Medulla oblongata (tissue), 1 donor: ENCODE measurements at regions not wholly inside any gene's neighbourhood (a gene's known extent, or its start where the extent isn't known, plus 50 kb on each side); places are given as distances from the start of the nearest gene placed in this dataset.
"Not testable (repeated sequence)": the region's sequence is repeated elsewhere in the genome, so short reads cannot be mapped to it uniquely, and the experiment has no call there.

Experiments used
- DNase-seq: peaks from one replicate; pipeline ENCODE4 v3.0.0-alpha.2; 2015; ENCODE audit errors: extremely low spot score

GRCh38 chr20:53891306-53891894 is 179.0 kb downstream of the BCAS1 start:
- DNase-seq: no peak

- DNase-seq: no peak
Observed at GRCh38 chr20:53890443-53891305, 179.7 kb downstream of the BCAS1 start.

GRCh38 chr20:53889411-53890148 is 180.8 kb downstream of the BCAS1 start:
- no peak for DNase-seq

GRCh38 chr20:53888951-53889350 is 181.4 kb downstream of the BCAS1 start:
- DNase-seq: no peak

GRCh38 chr20:53888510-53888909 is 181.9 kb downstream of the BCAS1 start:
- no peak for DNase-seq

DNA sequence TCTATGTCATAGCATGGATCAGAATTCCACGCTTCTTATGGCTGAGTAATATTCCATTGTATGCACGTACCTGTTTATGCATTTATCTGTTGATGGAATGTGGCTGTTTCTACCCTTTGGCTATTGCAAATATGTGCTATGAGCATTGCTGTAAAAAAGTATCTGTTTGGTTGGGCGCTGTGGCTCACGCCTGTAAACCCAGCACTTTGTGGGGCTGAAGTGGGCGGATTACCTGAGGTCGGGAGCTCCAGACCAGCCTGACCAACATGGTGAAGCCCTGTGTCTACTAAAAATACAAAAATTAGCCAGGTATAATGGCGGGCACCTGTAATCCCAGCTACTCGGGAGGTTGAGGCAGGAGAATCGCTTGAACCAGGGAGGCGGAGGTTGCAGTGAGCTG is 182.4 kb downstream of the BCAS1 start:
- no peak for DNase-seq

- no peak for DNase-seq
Observed at GRCh38 chr20:53884859-53885541, 185.4 kb downstream of the BCAS1 start.

GRCh38 chr20:53883098-53883911 is 187.1 kb downstream of the BCAS1 start:
- no peak for DNase-seq

GRCh38 chr20:53882438-53882986 is 187.9 kb downstream of the BCAS1 start:
- DNase-seq: not testable (repeated sequence)

- no peak for DNase-seq
Observed at GRCh38 chr20:53881362-53881761, 189.0 kb downstream of the BCAS1 start.

DNA sequence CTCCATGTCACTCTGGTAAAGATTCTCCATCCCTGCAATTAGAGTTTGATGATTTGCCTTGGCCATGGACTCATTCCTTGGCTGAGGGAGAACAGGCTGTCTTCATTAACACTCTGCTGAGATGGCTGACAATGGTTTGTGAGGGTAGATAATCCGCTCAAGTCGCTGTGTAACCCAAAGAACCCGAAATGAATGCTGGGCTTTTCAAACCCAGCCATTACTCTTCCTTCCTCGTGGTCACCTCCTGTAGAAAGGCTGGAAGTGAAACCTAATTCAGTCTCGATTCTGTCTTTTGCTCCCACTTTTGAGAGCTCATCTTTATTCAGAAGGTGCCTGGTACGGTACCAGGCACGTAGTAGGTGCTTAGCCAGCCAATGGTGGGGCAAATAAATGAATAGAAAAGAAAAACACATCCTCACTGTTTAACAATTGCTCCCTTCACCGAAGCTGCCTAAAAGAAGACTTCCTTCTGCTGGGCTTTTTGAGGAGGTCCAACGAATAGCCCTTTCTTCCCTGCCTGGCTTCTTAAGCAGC is 190.2 kb downstream of the BCAS1 start:
- DNase-seq: no peak

GRCh38 chr20:53879048-53879684 is 191.2 kb downstream of the BCAS1 start:
- DNase-seq: no peak

DNA sequence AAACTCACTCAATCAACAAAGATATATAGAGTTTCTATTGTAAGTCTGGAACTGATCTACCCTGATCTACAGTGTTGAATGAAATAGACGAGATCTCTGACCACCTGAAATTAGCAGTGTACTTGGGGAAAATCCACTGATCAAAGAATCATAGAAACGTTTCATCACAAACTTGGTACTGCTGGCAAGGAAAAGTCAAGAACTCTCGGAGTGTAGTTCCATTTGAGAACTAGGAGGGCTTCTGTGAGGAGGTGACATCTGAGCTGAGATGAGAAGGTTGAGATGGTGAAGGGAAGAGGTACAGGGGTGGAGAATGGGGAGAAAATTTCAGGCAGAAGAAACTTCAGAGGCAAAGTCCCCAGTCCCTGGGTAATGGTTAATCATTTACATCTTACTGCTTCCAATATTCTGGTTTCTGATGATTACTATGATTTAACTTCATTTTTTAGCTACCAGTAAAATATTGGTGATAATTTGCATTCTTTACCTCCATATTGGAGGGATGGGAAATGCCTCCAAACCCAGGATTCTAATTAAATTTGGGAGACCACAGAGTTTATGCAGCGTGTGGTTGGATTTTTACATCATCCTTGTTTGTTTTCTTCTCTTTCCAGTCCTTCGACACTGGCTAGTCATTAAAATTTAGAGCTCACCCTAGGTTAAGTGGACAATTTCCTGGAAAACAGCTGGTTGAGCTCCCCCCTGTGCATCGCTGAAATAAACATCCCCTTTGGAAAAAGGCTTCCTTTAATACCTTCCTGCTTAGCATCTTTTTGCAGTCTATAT is 191.9 kb downstream of the BCAS1 start:
- no peak for DNase-seq

- no peak for DNase-seq
Observed at GRCh38 chr20:53876956-53877355, 193.4 kb downstream of the BCAS1 start.

DNA sequence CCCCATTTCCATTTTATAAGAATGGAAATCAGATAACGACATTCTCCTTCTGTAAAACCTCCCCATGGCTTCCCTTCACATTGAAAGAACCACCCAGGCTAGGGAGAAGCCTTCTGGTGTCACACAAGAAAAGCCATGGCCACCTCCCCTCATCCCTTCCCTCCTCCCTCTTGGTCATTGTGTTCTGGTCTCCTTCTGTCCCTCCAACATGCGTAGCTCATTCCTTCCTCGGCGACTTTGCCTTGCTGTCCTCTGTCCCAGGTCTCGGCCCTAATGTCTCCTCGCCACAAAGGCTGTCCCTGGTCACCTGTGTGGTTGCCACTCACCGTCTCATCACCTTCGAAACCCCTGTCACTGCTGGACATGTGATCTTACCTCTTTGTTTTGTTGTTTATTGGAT is 193.9 kb downstream of the BCAS1 start:
- DNase-seq: no peak

DNA sequence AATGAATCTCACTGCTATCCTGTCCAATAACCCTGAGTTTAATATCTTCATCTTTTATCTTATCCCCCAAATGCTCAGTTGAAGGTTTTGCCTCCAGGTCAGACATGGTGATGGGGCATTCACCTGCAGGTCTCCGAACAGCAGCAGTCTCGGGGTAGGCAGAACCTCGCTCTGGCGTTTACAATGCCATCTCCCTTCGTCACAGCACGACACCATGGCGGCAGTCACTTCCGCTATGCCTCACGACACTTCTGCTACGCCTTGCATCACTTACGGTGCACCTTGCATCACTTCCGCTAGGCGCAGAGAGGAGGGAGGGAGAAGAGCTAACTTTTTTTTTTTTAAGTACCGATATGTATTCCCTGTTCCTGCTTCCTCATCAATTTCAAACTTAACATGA is 194.9 kb downstream of the BCAS1 start:
- no peak for DNase-seq

- no peak for DNase-seq
Observed at GRCh38 chr20:53874706-53875105, 195.7 kb downstream of the BCAS1 start.

DNA sequence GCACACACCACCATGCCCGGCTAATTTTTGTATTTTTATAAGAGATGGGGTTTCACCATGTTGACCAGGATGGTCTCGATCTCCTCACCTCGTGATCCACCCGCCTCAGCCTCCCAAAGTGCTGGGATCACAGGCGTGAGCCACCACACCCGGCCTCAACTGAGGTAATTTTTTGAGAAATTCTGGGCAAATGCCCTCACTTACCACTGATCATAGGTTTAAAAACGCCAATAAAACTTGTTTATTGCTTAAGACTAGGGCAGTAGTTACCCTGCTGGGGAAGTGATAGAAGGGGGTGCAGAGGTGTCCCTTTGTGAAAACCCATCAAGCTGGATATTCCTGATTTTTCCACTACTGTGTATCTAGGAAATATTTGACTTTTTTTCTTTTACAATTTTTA is 196.3 kb downstream of the BCAS1 start:
- DNase-seq: no peak

DNA sequence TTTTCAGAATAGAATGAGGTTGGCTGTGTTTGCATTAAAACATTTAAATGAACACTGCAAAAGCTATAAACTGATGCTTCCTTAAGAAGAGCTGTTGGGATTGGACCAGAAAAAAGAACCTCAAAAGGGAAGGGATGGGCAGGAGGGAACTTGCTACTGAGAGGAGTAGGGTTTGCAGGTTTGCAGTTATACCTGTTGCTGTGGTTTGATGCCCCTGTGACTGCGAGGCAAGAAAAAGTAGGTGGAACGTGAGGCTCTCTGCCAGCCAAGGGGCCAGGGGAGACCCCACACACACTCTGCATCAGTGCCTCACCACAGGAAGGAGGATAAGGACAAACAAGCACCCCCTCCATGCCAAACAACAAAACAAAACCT is 197.2 kb downstream of the BCAS1 start:
- no peak for DNase-seq
